GM23248 (cell line): ENCODE measurements at regions not wholly inside any gene's neighbourhood (a gene's known extent, or its start where the extent isn't known, plus 50 kb on each side); places are given as distances from the start of the nearest gene placed in this dataset.

Experiments used
- EZH2 ChIP-seq: fragments of 200-600 bp; sonication (generic); IDR thresholded peaks from 2 replicates; pipeline ENCODE4 v1.6.1; 2018; ENCODE audit warnings: antibody characterized with exemption, mild to moderate bottlenecking; ENCODE audit not compliant: insufficient read depth, poor library complexity, severe bottlenecking
- EZH2phosphoT487 ChIP-seq: fragments of 200-600 bp; sonication (generic); IDR thresholded peaks from 2 replicates; pipeline ENCODE4 v1.6.1; 2018; ENCODE audit warnings: antibody characterized with exemption, moderate library complexity, mild to moderate bottlenecking, low read depth; ENCODE audit not compliant: insufficient read depth

DNA sequence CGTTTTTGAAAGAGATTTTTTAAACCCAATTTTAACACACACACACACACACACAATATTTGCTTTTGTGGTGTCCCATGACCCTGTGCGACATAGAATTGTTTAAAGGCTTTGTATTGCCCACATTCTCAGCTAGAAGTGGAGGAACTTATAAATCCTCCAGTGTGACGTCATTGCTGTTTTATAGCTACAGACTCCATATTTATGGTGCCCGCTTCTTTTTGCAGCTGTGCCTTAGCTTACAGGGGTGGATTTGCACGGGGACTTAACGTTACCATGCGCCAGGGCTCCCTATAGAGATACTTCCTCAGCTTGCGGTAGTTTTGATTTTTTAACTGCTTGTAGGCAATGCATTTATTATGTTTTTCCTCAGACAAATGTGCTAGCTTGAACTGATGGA, 101.9 kb upstream of the SMIM21 start:
- no peak for TF ChIP-seq EZH2phosphoT487
- no peak for TF ChIP-seq EZH2
